PC-3 (cell line): ENCODE measurements at regions not wholly inside any gene's neighbourhood (a gene's known extent, or its start where the extent isn't known, plus 50 kb on each side); places are given as distances from the start of the nearest gene placed in this dataset.

Experiments
- ATAC-seq: fragments of 200-7000 bp; cut with Tn5 transposase; 2 replicates; pipeline ENCODE4 v1.9.1; 2020; ENCODE audit warnings: mild to moderate bottlenecking, moderate library complexity
- BruUV-seq: library from RNA; stranded (reverse); fragments of 400-500 nt; replicated peaks from 2 replicates; lab custom pipeline; 2021; lab: Mats Ljungman, UMichigan
- CTCF ChIA-PET: fragments of 300-600 bp; sonication (Branson Sonifier 250); formaldehyde crosslinking; loops from one replicate; lab custom pipeline; 2022; ENCODE audit warnings: antibody characterized with exemption; lab: Charles Lee
- POLR2A ChIA-PET: fragments of 300-600 bp; sonication (Branson Sonifier 250); formaldehyde crosslinking; loops from one replicate; lab custom pipeline; 2022; ENCODE audit warnings: antibody characterized with exemption; ENCODE audit not compliant: unreplicated experiment; lab: Charles Lee
- DNase-seq: peaks from one replicate; pipeline ENCODE4 v3.0.0-alpha.2; 2015
- H2AFZ ChIP-seq: fragments of 300-600 bp; sonication (generic); 2 replicates; pipeline ENCODE4 v1.6.0; 2016; ENCODE audit warnings: antibody characterized with exemption, low read length
- H3F3A ChIP-seq: fragments of 300-600 bp; sonication (generic); one replicate; pipeline ENCODE4 v1.6.0; 2017; ENCODE audit warnings: antibody characterized with exemption, low read length, control low read depth, mild to moderate bottlenecking; ENCODE audit not compliant: unreplicated experiment
- H3K27ac ChIP-seq: fragments of 300-600 bp; sonication (generic); 2 replicates; pipeline ENCODE4 v1.5.1; 2016; ENCODE audit warnings: mild to moderate bottlenecking, low read length
- H3K27me3 ChIP-seq: fragments of 300-600 bp; sonication (generic); 2 replicates; pipeline ENCODE4 v1.6.1; 2016; ENCODE audit warnings: low read length, mixed read lengths
- H3K36me3 ChIP-seq: fragments of 300-600 bp; sonication (generic); 2 replicates; pipeline ENCODE4 v1.6.1; 2016; ENCODE audit warnings: low read depth, mixed run types, low read length, mixed read lengths
- H3K4me1 ChIP-seq: fragments of 300-600 bp; sonication (generic); 2 replicates; pipeline ENCODE4 v1.5.1; 2016; ENCODE audit warnings: low read length; ENCODE audit not compliant: insufficient read depth
- H3K4me2 ChIP-seq: fragments of 300-600 bp; sonication (generic); 2 replicates; pipeline ENCODE4 v1.6.0; 2016; ENCODE audit warnings: low read length
- H3K4me3 ChIP-seq: fragments of 300-600 bp; sonication (generic); 2 replicates; pipeline ENCODE4 v1.5.1; 2016; ENCODE audit warnings: mild to moderate bottlenecking, low read length, mixed read lengths
- H3K79me2 ChIP-seq: fragments of 300-600 bp; sonication (generic); 2 replicates; pipeline ENCODE4 v1.6.1; 2017; ENCODE audit warnings: low read length, mixed read lengths
- H3K9ac ChIP-seq: fragments of 300-600 bp; sonication (generic); 2 replicates; pipeline ENCODE4 v1.6.0; 2016; ENCODE audit warnings: mild to moderate bottlenecking, low read length
- H3K9me2 ChIP-seq: fragments of 300-600 bp; sonication (generic); replicated peaks from 2 replicates; pipeline ENCODE4 v1.6.1; 2016; ENCODE audit warnings: mixed run types, low read length, mixed read lengths
- H3K9me3 ChIP-seq: fragments of 300-600 bp; sonication (generic); 2 replicates; pipeline ENCODE4 v1.6.1; 2016; ENCODE audit warnings: low read length, mixed read lengths
- H4K20me1 ChIP-seq: fragments of 300-600 bp; sonication (generic); 2 replicates; pipeline ENCODE4 v1.6.1; 2016; ENCODE audit warnings: low read length, mixed read lengths
- CTCF ChIP-seq: fragments of 300-600 bp; sonication (generic); conservative IDR thresholded peaks from 2 replicates; pipeline ENCODE4 v1.5.1; 2017; ENCODE audit warnings: antibody characterized with exemption, low read depth, mild to moderate bottlenecking, low read length
- EZH2 ChIP-seq: fragments of 300-600 bp; sonication (generic); IDR thresholded peaks from one replicate; pipeline ENCODE4 v1.6.1; 2017; ENCODE audit warnings: antibody characterized with exemption, mild to moderate bottlenecking, low read length; ENCODE audit not compliant: unreplicated experiment
- EZH2phosphoT487 ChIP-seq: fragments of 300-600 bp; sonication (generic); IDR thresholded peaks from 2 replicates; pipeline ENCODE4 v1.6.1; 2018; ENCODE audit warnings: mild to moderate bottlenecking, antibody characterized with exemption, low read length, borderline replicate concordance
- intact Hi-C: fragments of 100-400 bp; cut with micrococcal nuclease; formaldehyde crosslinking; loops from 2 replicates; pipeline ENCODE4 v1.9.0; 2023

GRCh38 chr6:140732991-140733390 lies 1358.5 kb upstream of the CITED2 start:
- Histone ChIP-seq H3K27ac (no peak overlapping the region), H3K27me3 (no peaks in the 10 kb centered on the region), H2AFZ (no peak overlapping the region), H3K79me2 (no peaks in the 10 kb centered on the region), H3K4me1 (no peaks in the 10 kb centered on the region; the same call in 1 of the 2 replicates), H3K9me2 (no peaks in the 10 kb centered on the region), H3K9ac (no peak overlapping the region), H3K36me3 (no peaks in the 10 kb centered on the region), H3K4me2 (no peak overlapping the region), H3K9me3 (no peaks in the 10 kb centered on the region), H3K4me3 (no peak overlapping the region), H4K20me1 (no peaks in the 10 kb centered on the region), H3F3A (no peaks in the 10 kb centered on the region)
- BruUV-seq: no TSS peak
- ATAC-seq: no peak
- CTCF ChIA-PET: no interaction called here
- POLR2A ChIA-PET: no interaction called here
- TF ChIP-seq EZH2phosphoT487 (no peak), EZH2 (no peak), CTCF (no peak)
- intact Hi-C loops: no loop called here
- DNase-seq: no peak

GRCh38 chr6:140732155-140732554 lies 1357.7 kb upstream of the CITED2 start:
- ATAC-seq (peak; percentile 24; the same call in 1 of the 2 replicates), DNase-seq (peak; percentile 6)
- H3K9me3 ChIP-seq: no peaks in the 10 kb centered on the region
- TF ChIP-seq CTCF (no peak), EZH2 (no peak), EZH2phosphoT487 (no peak)
- no peaks in the 10 kb centered on the region; the same call in 1 of the 2 replicates for H3K4me1 ChIP-seq
- no peak overlapping the region for H3K9ac ChIP-seq
- no peak overlapping the region for H3K4me2 ChIP-seq
- H3K36me3 ChIP-seq: no peaks in the 10 kb centered on the region
- no peaks in the 10 kb centered on the region for H3K79me2 ChIP-seq
- intact Hi-C loops: no loop called here
- no peaks in the 10 kb centered on the region for H3K9me2 ChIP-seq
- H3K4me3 ChIP-seq: no peak overlapping the region
- no peaks in the 10 kb centered on the region for H4K20me1 ChIP-seq
- no peaks in the 10 kb centered on the region for H3F3A ChIP-seq
- no peaks in the 10 kb centered on the region for H3K27me3 ChIP-seq
- ChIA-PET POLR2A (no interaction called here), CTCF (no interaction called here)
- no peak overlapping the region for H3K27ac ChIP-seq
- H2AFZ ChIP-seq: no peak overlapping the region
- no TSS peak for BruUV-seq

- no peak for DNase-seq
- no TSS peak for BruUV-seq
- ATAC-seq: no peak
- ChIA-PET CTCF (no interaction called here), POLR2A (no interaction called here)
- H3K27ac ChIP-seq: no peak overlapping the region
- no peaks in the 10 kb centered on the region for H3K36me3 ChIP-seq
- H3K9me2 ChIP-seq: no peaks in the 10 kb centered on the region
- H3K9me3 ChIP-seq: no peaks in the 10 kb centered on the region
- H2AFZ ChIP-seq: no peak overlapping the region
- H3K9ac ChIP-seq: no peak overlapping the region
- H3K79me2 ChIP-seq: no peaks in the 10 kb centered on the region
- no peaks in the 10 kb centered on the region for H3K27me3 ChIP-seq
- no peak overlapping the region for H3K4me3 ChIP-seq
- TF ChIP-seq EZH2phosphoT487 (no peak), CTCF (no peak), EZH2 (no peak)
- intact Hi-C loops: no loop called here
- H4K20me1 ChIP-seq: no peaks in the 10 kb centered on the region
- no peak overlapping the region for H3K4me2 ChIP-seq
- H3F3A ChIP-seq: no peaks in the 10 kb centered on the region
- H3K4me1 ChIP-seq: no peaks in the 10 kb centered on the region; the same call in 1 of the 2 replicates
These were observed 1357.3 kb upstream of the CITED2 start for GRCh38 chr6:140731741-140732140.
